Fibroblast of pulmonary artery (primary cell): ENCODE measurements at regions not wholly inside any gene's neighbourhood (a gene's known extent, or its start where the extent isn't known, plus 50 kb on each side); places are given as distances from the start of the nearest gene placed in this dataset.

Experiments
- DNase-seq: peaks from one replicate; pipeline ENCODE4 v3.0.0-alpha.2; 2010; ENCODE audit warnings: low read depth
- H3K4me3 ChIP-seq: replicated peaks from 2 replicates; pipeline ENCODE4 v1.5.1; 2011; ENCODE audit warnings: low read depth, mild to moderate bottlenecking, control low read depth, low read length, moderate library complexity
- CTCF ChIP-seq: IDR thresholded peaks from 2 replicates; pipeline ENCODE4 v1.5.1; 2011; ENCODE audit warnings: mild to moderate bottlenecking, control low read depth, low read length, inconsistent platforms; ENCODE audit errors: missing control alignments

- DNase-seq = no peak
- no peak overlapping the region for H3K4me3 ChIP-seq
- no peak for TF ChIP-seq CTCF
Measured at GRCh38 chrX:39311646-39312045, 510.4 kb downstream of the MID1IP1 start.

GRCh38 chrX:39313146-39313545 is 511.9 kb downstream of the MID1IP1 start:
- no peak overlapping the region for H3K4me3 ChIP-seq
- DNase-seq = no peak
- TF ChIP-seq CTCF = no peak

- no peak overlapping the region for H3K4me3 ChIP-seq
- no peak for TF ChIP-seq CTCF
- DNase-seq = no peak
Measured at GRCh38 chrX:39318506-39319343, 517.5 kb downstream of the MID1IP1 start.

GRCh38 chrX:39320165-39320564 is 518.9 kb downstream of the MID1IP1 start:
- DNase-seq = no peak
- no peak for TF ChIP-seq CTCF
- H3K4me3 ChIP-seq = no peak overlapping the region

- no peak for TF ChIP-seq CTCF
- no peak overlapping the region for H3K4me3 ChIP-seq
- no peak for DNase-seq
Measured at GRCh38 chrX:39322496-39322895, 521.2 kb downstream of the MID1IP1 start.

- no peak overlapping the region for H3K4me3 ChIP-seq
- no peak for DNase-seq
- no peak for TF ChIP-seq CTCF
Measured at GRCh38 chrX:39324233-39324930, 523.1 kb downstream of the MID1IP1 start.
